H1 (cell line): ENCODE measurements at regions not wholly inside any gene's neighbourhood (a gene's known extent, or its start where the extent isn't known, plus 50 kb on each side); places are given as distances from the start of the nearest gene placed in this dataset.

Experiments
- CEBPB ChIP-seq: IDR thresholded peaks from 2 replicates; pipeline ENCODE4 v1.6.1; 2012; ENCODE audit warnings: low read depth, low read length
- HDAC6 ChIP-seq: IDR thresholded peaks from one replicate; pipeline ENCODE4 v1.7.1; 2012; ENCODE audit warnings: low read depth, mild to moderate bottlenecking, inconsistent platforms, low read length, moderate library complexity
- MAFK ChIP-seq: IDR thresholded peaks from 2 replicates; pipeline ENCODE4 v1.6.1; 2012; ENCODE audit warnings: low read depth, mild to moderate bottlenecking, improper control_type of control experiment, low read length
- RBBP5 ChIP-seq: IDR thresholded peaks from 2 replicates; pipeline ENCODE4 v1.7.1; 2012; ENCODE audit warnings: low read depth, mild to moderate bottlenecking, inconsistent platforms, low read length, moderate library complexity, borderline replicate concordance
- TF ChIP-seq, protein P1 (sequence below): fragments of 300-600 bp; sonication (generic); IDR thresholded peaks from 2 replicates; pipeline ENCODE4 v1.7.1; 2012; ENCODE audit warnings: low read length, moderate library complexity, mild to moderate bottlenecking, inconsistent platforms; ENCODE audit not compliant: insufficient replicate concordance
- TF ChIP-seq, protein P2 (sequence below): IDR thresholded peaks from 2 replicates; pipeline ENCODE4 v1.6.1; 2011; ENCODE audit warnings: low read depth, mild to moderate bottlenecking, low read length; ENCODE audit not compliant: insufficient read depth

DNA sequence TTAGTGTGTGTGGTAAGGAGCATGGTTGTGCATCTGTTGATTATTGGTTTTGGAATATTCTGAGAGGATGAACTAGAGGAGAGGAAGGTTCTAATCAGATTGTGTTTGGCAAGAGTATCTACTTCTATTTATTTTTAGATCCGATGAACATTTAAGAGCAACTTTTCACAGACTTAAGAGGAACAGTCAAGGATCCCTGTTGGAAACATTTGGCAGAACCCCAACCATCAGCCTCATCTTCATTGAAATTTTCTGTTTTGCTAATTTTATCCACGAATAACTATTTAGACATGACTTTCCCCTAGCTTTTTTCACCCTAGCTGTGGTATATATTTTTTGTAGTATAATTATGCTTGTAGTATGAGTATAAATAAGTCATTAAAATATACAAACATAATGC lies 868.5 kb downstream of the MAT2B start (continued):
- TF ChIP-seq CEBPB: no peak
- TF ChIP-seq, protein P1, sequence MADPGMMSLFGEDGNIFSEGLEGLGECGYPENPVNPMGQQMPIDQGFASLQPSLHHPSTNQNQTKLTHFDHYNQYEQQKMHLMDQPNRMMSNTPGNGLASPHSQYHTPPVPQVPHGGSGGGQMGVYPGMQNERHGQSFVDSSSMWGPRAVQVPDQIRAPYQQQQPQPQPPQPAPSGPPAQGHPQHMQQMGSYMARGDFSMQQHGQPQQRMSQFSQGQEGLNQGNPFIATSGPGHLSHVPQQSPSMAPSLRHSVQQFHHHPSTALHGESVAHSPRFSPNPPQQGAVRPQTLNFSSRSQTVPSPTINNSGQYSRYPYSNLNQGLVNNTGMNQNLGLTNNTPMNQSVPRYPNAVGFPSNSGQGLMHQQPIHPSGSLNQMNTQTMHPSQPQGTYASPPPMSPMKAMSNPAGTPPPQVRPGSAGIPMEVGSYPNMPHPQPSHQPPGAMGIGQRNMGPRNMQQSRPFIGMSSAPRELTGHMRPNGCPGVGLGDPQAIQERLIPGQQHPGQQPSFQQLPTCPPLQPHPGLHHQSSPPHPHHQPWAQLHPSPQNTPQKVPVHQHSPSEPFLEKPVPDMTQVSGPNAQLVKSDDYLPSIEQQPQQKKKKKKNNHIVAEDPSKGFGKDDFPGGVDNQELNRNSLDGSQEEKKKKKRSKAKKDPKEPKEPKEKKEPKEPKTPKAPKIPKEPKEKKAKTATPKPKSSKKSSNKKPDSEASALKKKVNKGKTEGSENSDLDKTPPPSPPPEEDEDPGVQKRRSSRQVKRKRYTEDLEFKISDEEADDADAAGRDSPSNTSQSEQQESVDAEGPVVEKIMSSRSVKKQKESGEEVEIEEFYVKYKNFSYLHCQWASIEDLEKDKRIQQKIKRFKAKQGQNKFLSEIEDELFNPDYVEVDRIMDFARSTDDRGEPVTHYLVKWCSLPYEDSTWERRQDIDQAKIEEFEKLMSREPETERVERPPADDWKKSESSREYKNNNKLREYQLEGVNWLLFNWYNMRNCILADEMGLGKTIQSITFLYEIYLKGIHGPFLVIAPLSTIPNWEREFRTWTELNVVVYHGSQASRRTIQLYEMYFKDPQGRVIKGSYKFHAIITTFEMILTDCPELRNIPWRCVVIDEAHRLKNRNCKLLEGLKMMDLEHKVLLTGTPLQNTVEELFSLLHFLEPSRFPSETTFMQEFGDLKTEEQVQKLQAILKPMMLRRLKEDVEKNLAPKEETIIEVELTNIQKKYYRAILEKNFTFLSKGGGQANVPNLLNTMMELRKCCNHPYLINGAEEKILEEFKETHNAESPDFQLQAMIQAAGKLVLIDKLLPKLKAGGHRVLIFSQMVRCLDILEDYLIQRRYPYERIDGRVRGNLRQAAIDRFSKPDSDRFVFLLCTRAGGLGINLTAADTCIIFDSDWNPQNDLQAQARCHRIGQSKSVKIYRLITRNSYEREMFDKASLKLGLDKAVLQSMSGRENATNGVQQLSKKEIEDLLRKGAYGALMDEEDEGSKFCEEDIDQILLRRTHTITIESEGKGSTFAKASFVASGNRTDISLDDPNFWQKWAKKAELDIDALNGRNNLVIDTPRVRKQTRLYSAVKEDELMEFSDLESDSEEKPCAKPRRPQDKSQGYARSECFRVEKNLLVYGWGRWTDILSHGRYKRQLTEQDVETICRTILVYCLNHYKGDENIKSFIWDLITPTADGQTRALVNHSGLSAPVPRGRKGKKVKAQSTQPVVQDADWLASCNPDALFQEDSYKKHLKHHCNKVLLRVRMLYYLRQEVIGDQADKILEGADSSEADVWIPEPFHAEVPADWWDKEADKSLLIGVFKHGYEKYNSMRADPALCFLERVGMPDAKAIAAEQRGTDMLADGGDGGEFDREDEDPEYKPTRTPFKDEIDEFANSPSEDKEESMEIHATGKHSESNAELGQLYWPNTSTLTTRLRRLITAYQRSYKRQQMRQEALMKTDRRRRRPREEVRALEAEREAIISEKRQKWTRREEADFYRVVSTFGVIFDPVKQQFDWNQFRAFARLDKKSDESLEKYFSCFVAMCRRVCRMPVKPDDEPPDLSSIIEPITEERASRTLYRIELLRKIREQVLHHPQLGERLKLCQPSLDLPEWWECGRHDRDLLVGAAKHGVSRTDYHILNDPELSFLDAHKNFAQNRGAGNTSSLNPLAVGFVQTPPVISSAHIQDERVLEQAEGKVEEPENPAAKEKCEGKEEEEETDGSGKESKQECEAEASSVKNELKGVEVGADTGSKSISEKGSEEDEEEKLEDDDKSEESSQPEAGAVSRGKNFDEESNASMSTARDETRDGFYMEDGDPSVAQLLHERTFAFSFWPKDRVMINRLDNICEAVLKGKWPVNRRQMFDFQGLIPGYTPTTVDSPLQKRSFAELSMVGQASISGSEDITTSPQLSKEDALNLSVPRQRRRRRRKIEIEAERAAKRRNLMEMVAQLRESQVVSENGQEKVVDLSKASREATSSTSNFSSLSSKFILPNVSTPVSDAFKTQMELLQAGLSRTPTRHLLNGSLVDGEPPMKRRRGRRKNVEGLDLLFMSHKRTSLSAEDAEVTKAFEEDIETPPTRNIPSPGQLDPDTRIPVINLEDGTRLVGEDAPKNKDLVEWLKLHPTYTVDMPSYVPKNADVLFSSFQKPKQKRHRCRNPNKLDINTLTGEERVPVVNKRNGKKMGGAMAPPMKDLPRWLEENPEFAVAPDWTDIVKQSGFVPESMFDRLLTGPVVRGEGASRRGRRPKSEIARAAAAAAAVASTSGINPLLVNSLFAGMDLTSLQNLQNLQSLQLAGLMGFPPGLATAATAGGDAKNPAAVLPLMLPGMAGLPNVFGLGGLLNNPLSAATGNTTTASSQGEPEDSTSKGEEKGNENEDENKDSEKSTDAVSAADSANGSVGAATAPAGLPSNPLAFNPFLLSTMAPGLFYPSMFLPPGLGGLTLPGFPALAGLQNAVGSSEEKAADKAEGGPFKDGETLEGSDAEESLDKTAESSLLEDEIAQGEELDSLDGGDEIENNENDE: no peak
- TF ChIP-seq MAFK: no peak
- no peak for TF ChIP-seq RBBP5
- TF ChIP-seq, protein P2, sequence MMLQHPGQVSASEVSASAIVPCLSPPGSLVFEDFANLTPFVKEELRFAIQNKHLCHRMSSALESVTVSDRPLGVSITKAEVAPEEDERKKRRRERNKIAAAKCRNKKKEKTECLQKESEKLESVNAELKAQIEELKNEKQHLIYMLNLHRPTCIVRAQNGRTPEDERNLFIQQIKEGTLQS: no peak
- TF ChIP-seq HDAC6: no peak
